ENCODE measurements at regions not wholly inside any gene's neighbourhood (a gene's known extent, or its start where the extent isn't known, plus 50 kb on each side); places are given as distances from the start of the nearest gene placed in this dataset.

- Histone ChIP-seq H3K27ac (ENCODE audit: low read length) (no peak overlapping the region), H2AFZ (ENCODE audit: low read length) (no peak overlapping the region), H3K4me3 (ENCODE audit: low read length) (no peak overlapping the region), H3K79me2 (ENCODE audit: low read length) (no peaks in the 10 kb centered on the region), H4K20me1 (ENCODE audit: low read length) (no peaks in the 10 kb centered on the region), H3K9ac (ENCODE audit: low read length) (no peak overlapping the region), H3K9me3 (ENCODE audit: low read length) (no peaks in the 10 kb centered on the region), H3K36me3 (ENCODE audit: low read depth, low read length) (no peaks in the 10 kb centered on the region), H3K4me2 (ENCODE audit: low read length) (no peak overlapping the region), H3K27me3 (ENCODE audit: low read length) (no peaks in the 10 kb centered on the region), H3F3A (ENCODE audit: low read length, unreplicated experiment) (no peaks in the 10 kb centered on the region), H3K4me1 (ENCODE audit: insufficient read depth, low read length) (no peaks in the 10 kb centered on the region), H3K9me2 (replicated peaks; ENCODE audit: low read length) (no peaks in the 10 kb centered on the region)
- BruUV-seq (replicated peaks), result no TSS peak
- no peak for ATAC-seq
- CTCF ChIA-PET, result no interaction called here
- TF ChIP-seq EZH2phosphoT487 (IDR thresholded peaks at IDR 0.05; ENCODE audit: borderline replicate concordance, low read length) (no peak), EZH2 (IDR thresholded peaks at IDR 0.05; ENCODE audit: low read length, unreplicated experiment) (no peak), CTCF (conservative IDR thresholded peaks at IDR 0.05; ENCODE audit: low read depth, low read length) (no peak)
- DNase-seq, result no peak
- POLR2A ChIA-PET (ENCODE audit: unreplicated experiment), result no interaction called here
- intact Hi-C loops (cut with micrococcal nuclease), result no loop called here
Measured at GRCh38 chr6:73888050-73888449, 192.0 kb downstream of the CD109 start.

DNA sequence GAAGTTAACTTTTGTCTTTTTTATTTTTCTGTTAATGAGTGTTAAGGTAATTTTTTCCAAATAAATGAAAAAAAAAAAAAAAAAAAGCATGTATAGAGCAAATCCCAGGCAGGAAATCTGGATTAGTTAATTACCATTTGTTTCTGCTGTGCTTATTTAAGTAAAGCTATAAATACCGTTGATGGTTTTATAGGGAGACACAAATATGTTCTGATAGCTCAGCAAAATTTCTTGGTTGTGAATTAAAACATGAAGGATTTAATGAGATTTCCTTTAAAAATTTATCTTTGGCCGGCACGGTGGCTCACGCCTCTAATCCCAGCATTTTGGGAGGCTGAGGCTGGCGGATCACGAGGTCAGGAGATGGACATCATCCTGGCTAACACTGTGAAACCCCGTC is 189.4 kb downstream of the CD109 start:
- no peaks in the 10 kb centered on the region for H3K9me3 ChIP-seq (ENCODE audit: low read length)
- H3K9me2 ChIP-seq (replicated peaks; ENCODE audit: low read length), result no peaks in the 10 kb centered on the region

DNA sequence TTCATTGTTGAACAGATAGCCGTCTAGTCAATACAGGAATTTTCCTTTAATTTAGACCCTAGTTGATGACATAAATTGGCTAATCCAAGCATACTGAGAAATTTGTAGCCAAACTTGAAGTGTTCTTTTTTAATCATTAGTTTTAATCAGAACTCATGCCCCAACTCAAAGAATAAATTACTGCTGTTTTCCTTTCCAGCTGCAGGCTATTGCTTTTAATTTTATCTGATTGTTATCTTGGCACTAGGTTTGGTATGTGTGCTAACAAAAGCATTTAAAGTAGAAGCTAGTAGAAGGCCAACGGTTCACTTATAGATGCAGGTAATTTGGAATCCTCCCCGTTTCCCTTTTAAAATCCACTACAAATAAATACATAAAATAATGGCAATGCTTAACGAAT is 188.5 kb downstream of the CD109 start:
- Histone ChIP-seq H3K4me2 (ENCODE audit: low read length) (no peak overlapping the region), H3F3A (ENCODE audit: low read length, unreplicated experiment) (no peaks in the 10 kb centered on the region), H3K27me3 (ENCODE audit: low read length) (no peaks in the 10 kb centered on the region), H3K9me2 (replicated peaks; ENCODE audit: low read length) (no peaks in the 10 kb centered on the region), H4K20me1 (ENCODE audit: low read length) (no peaks in the 10 kb centered on the region), H3K36me3 (ENCODE audit: low read depth, low read length) (no peaks in the 10 kb centered on the region), H3K4me1 (ENCODE audit: insufficient read depth, low read length) (no peaks in the 10 kb centered on the region), H3K9me3 (ENCODE audit: low read length) (no peaks in the 10 kb centered on the region), H3K79me2 (ENCODE audit: low read length) (no peaks in the 10 kb centered on the region), H3K4me3 (ENCODE audit: low read length) (no peak overlapping the region), H2AFZ (ENCODE audit: low read length) (no peak overlapping the region), H3K27ac (ENCODE audit: low read length) (no peak overlapping the region), H3K9ac (ENCODE audit: low read length) (no peak overlapping the region)
- CTCF ChIA-PET, result interaction anchor here (0.5 kb wide), 1 partner anchor 146 kb away, joined by 3 read pairs; no protein-coding TSS in a partner anchor
- ATAC-seq, result no peak
- BruUV-seq (replicated peaks), result no TSS peak
- DNase-seq, result no peak
- intact Hi-C loops (cut with micrococcal nuclease), result no loop called here
- POLR2A ChIA-PET (ENCODE audit: unreplicated experiment), result no interaction called here
- no peak for TF ChIP-seq EZH2phosphoT487 (IDR thresholded peaks at IDR 0.05; ENCODE audit: borderline replicate concordance, low read length)

More for the DNA sequence above, 189.4 kb downstream of the CD109 start:
- Histone ChIP-seq H3K4me1 (ENCODE audit: insufficient read depth, low read length) (no peaks in the 10 kb centered on the region), H4K20me1 (ENCODE audit: low read length) (no peaks in the 10 kb centered on the region), H3K27ac (ENCODE audit: low read length) (no peak overlapping the region), H3K27me3 (ENCODE audit: low read length) (no peaks in the 10 kb centered on the region), H2AFZ (ENCODE audit: low read length) (no peak overlapping the region), H3K9ac (ENCODE audit: low read length) (no peak overlapping the region), H3K79me2 (ENCODE audit: low read length) (no peaks in the 10 kb centered on the region), H3F3A (ENCODE audit: low read length, unreplicated experiment) (no peaks in the 10 kb centered on the region), H3K4me2 (ENCODE audit: low read length) (no peak overlapping the region), H3K4me3 (ENCODE audit: low read length) (no peak overlapping the region), H3K36me3 (ENCODE audit: low read depth, low read length) (no peaks in the 10 kb centered on the region)
- ATAC-seq (no peak), DNase-seq (no peak)
- TF ChIP-seq CTCF (conservative IDR thresholded peaks at IDR 0.05; ENCODE audit: low read depth, low read length) (no peak), EZH2 (IDR thresholded peaks at IDR 0.05; ENCODE audit: low read length, unreplicated experiment) (no peak), EZH2phosphoT487 (IDR thresholded peaks at IDR 0.05; ENCODE audit: borderline replicate concordance, low read length) (no peak)
- no TSS peak for BruUV-seq (replicated peaks)
- ChIA-PET POLR2A (ENCODE audit: unreplicated experiment) (no interaction called here), CTCF (no interaction called here)
- intact Hi-C loops (cut with micrococcal nuclease), result no loop called here
